Tibial artery (tissue), 4 donors: ENCODE measurements at regions not wholly inside any gene's neighbourhood (a gene's known extent, or its start where the extent isn't known, plus 50 kb on each side); places are given as distances from the start of the nearest gene placed in this dataset.

Experiments
- DNase-seq, 2 donors: peaks; one replicate each; pipeline ENCODE4 v3.0.0-alpha.2; 2019
- H3K27ac ChIP-seq, 2 donors: fragments of 200-600 bp; sonication (generic) in 1 of 2; 1 replicate in 1 of 2; 2 replicates in 1 of 2; pipeline ENCODE4 v1.5.1; 2018 to 2019; ENCODE audit warnings: mild to moderate bottlenecking in 1 of 2
- H3K27me3 ChIP-seq, 2 donors: fragments of 200-600 bp; sonication (generic) in 1 of 2; one replicate each; pipeline versions ENCODE4 v1.5.1 to v1.6.0; 2016 to 2019
- H3K36me3 ChIP-seq, 3 donors: fragments of 200-600 bp; sonication (generic) in 2 of 3; one replicate each; pipeline ENCODE4 v1.5.1; 2016 to 2019; ENCODE audit warnings: mild to moderate bottlenecking in 2 of 3
- H3K4me1 ChIP-seq, 4 donors: fragments of 200-600 bp; sonication (generic) in 2 of 4; 1 replicate in 3 of 4; 2 replicates in 1 of 4; pipeline ENCODE4 v1.5.1; 2016 to 2019
- H3K4me3 ChIP-seq, 2 donors: fragments of 200-600 bp; sonication (generic) in 1 of 2; 1 replicate in 1 of 2; 2 replicates in 1 of 2; pipeline ENCODE4 v1.5.1; 2018 to 2019; ENCODE audit warnings: mild to moderate bottlenecking in 2 of 2
- H3K9me3 ChIP-seq, 3 donors: fragments of 200-600 bp; sonication (generic) in 1 of 3; one replicate each; pipeline ENCODE4 v1.5.1; 2016 to 2019
- CTCF ChIP-seq, 2 experiments: fragments of 200-600 bp in 1 of 2; fragments of 450-650 bp in 1 of 2; IDR thresholded peaks; one replicate each; pipeline ENCODE4 v1.5.1; 2017 to 2019; ENCODE audit warnings: antibody characterized with exemption in 2 of 2, mild to moderate bottlenecking in 1 of 2, moderate library complexity in 1 of 2
- intact Hi-C: fragments of 100-400 bp; cut with DNase I; formaldehyde crosslinking; loops from one replicate; pipeline ENCODE4 v1.15.0; 2023; ENCODE audit warnings: low total_unique reads

- Histone ChIP-seq H3K36me3 (no peaks in the 10 kb centered on the region), H3K27me3 (no peaks in the 10 kb centered on the region), H3K9me3 (peaks cover 0 to 4% (median 0%) of the 10 kb centered on the region in 3 donors), H3K4me1 (no peaks in the 10 kb centered on the region), H3K27ac (no peak overlapping the region), H3K4me3 (no peak overlapping the region)
- intact Hi-C loops = no loop called here
- TF ChIP-seq CTCF (IDR thresholded peaks at IDR 0.05) = no peak
- no peak for DNase-seq
Measured at GRCh38 chr20:12173347-12174012, 255.8 kb downstream of the BTBD3 start.

DNA sequence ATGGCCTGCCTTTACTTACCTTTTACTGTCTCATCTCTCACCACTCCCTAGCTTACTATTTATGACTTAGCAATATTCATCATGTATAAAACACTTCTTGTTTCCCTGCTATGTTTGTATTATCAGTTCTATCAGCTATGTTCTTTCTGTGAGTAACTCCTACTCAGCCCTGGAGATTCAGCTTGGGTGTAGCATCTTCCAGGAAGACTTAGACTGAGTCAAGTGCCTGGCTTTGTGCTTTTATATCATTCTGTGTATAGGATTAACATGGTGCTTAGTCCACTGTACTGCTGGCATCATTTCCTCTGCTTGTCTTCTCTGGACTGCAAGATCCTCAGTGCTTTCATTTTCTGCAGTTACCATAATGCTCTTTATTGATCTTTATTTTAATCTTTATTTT is 257.8 kb downstream of the BTBD3 start:
- H3K27ac ChIP-seq = no peak overlapping the region
- H3K9me3 ChIP-seq = no peaks in the 10 kb centered on the region
- intact Hi-C loops = no loop called here
- no peak for DNase-seq
- no peak overlapping the region for H3K4me3 ChIP-seq
- H3K36me3 ChIP-seq = no peaks in the 10 kb centered on the region
- H3K4me1 ChIP-seq = no peaks in the 10 kb centered on the region
- no peak for TF ChIP-seq CTCF (IDR thresholded peaks at IDR 0.05)
- no peaks in the 10 kb centered on the region for H3K27me3 ChIP-seq

DNA sequence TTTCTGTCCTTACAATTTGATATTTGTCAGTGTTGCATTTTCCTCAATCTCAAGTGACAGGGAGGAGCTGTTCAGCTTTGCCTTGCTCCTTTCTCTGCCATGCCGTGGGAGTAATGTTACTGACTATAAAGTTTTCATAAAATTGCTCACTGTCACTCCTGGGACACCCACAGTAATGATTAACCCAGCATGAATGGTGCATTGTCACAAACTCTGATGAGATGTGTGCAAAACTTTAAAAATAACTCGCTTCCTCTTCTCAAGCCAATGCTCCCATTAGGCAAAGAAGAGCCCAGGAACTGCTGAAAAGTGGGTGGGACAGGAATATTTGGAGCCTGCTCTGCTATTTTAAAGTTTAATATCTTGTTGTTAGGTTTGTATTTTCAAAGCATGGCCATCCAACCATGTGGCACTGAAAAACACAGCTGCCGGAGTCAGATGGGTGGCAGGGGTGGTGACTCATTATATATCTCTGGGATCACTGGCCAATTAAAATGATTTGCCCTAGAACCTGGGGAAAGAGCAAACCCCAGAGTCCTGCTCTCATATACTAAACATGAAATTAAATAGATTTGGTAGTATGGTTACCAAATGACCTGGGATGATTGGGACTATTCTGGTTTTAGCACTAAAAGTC is 260.1 kb downstream of the BTBD3 start:
- no peaks in the 10 kb centered on the region for H3K4me1 ChIP-seq
- no peak overlapping the region for H3K27ac ChIP-seq
- intact Hi-C loops = no loop called here
- TF ChIP-seq CTCF (IDR thresholded peaks at IDR 0.05) = no peak
- no peaks in the 10 kb centered on the region for H3K36me3 ChIP-seq
- no peak overlapping the region for H3K4me3 ChIP-seq
- no peaks in the 10 kb centered on the region for H3K9me3 ChIP-seq
- H3K27me3 ChIP-seq = no peaks in the 10 kb centered on the region
- DNase-seq = no peak

- Histone ChIP-seq H3K9me3 (no peaks in the 10 kb centered on the region), H3K4me1 (no peaks in the 10 kb centered on the region), H3K36me3 (no peaks in the 10 kb centered on the region), H3K27ac (no peak overlapping the region), H3K27me3 (no peaks in the 10 kb centered on the region), H3K4me3 (no peak overlapping the region)
- intact Hi-C loops = no loop called here
- no peak for TF ChIP-seq CTCF (IDR thresholded peaks at IDR 0.05)
- no peak for DNase-seq
Measured at GRCh38 chr20:12179692-12180091, 262.0 kb downstream of the BTBD3 start.

- no peak for TF ChIP-seq CTCF (IDR thresholded peaks at IDR 0.05)
- H3K27me3 ChIP-seq = no peaks in the 10 kb centered on the region
- H3K36me3 ChIP-seq = no peaks in the 10 kb centered on the region
- no peak for DNase-seq
- H3K4me3 ChIP-seq = no peak overlapping the region
- no peaks in the 10 kb centered on the region for H3K4me1 ChIP-seq
- H3K9me3 ChIP-seq = no peaks in the 10 kb centered on the region
- no peak overlapping the region for H3K27ac ChIP-seq
- intact Hi-C loops = no loop called here
Measured at GRCh38 chr20:12180107-12180661, 262.5 kb downstream of the BTBD3 start.
